Right lobe of liver (tissue), 6 donors: ENCODE measurements at regions not wholly inside any gene's neighbourhood (a gene's known extent, or its start where the extent isn't known, plus 50 kb on each side); places are given as distances from the start of the nearest gene placed in this dataset.

Source experiments
- ATAC-seq, 4 donors: fragments of 200-7000 bp; cut with Tn5 transposase; one replicate each; pipeline ENCODE4 v1.9.1; 2020; ENCODE audit warnings: mild to moderate bottlenecking in 4 of 4, moderate library complexity in 4 of 4
- DNase-seq, 3 donors: peaks; one replicate each; pipeline ENCODE4 v3.0.0-alpha.2; 2020
- H3K27ac ChIP-seq, 3 donors: fragments of 200-600 bp; one replicate each; pipeline ENCODE4 v1.8.0; 2022
- H3K27me3 ChIP-seq, 2 donors: fragments of 200-600 bp; one replicate each; pipeline ENCODE4 v1.8.0; 2022
- H3K36me3 ChIP-seq, 4 donors: fragments of 200-600 bp; sonication (generic) in 1 of 4; one replicate each; pipeline versions ENCODE4 v1.5.1 to v1.8.0; 2017 to 2022; ENCODE audit warnings: control low read depth in 1 of 4
- H3K4me1 ChIP-seq, 4 donors: fragments of 200-600 bp; sonication (generic) in 1 of 4; one replicate each; pipeline versions ENCODE4 v1.5.1 to v1.8.0; 2017 to 2022; ENCODE audit warnings: control low read depth in 1 of 4
- H3K4me3 ChIP-seq, 3 donors: fragments of 200-600 bp; one replicate each; pipeline ENCODE4 v1.8.0; 2022
- H3K9me3 ChIP-seq, 4 donors: fragments of 200-600 bp; sonication (generic) in 1 of 4; one replicate each; pipeline versions ENCODE4 v1.5.1 to v1.8.0; 2017 to 2022; ENCODE audit warnings: control low read depth in 1 of 4
- POLR2A ChIP-seq: fragments of 450-650 bp; IDR thresholded peaks from one replicate; pipeline ENCODE4 v1.6.1; 2017; ENCODE audit warnings: antibody characterized with exemption, mild to moderate bottlenecking
- WGBS: methylation state at CpG from one replicate; pipeline ENCODE4 v1.1.6; 2018; ENCODE audit warnings: low coverage, low lambda C conversion rate; ENCODE audit not compliant: insufficient coverage; ENCODE audit errors: missing lambda C conversion rate; 5-methylcytosine and 5-hydroxymethylcytosine counted together
- intact Hi-C, 2 donors: fragments of 100-400 bp; cut with DNase I; formaldehyde crosslinking; loops; one replicate each; pipeline versions ENCODE4 v1.11.2 to v1.14.1; 2022
- TF ChIP-seq, protein P1 (sequence below), 4 donors: fragments of 200-600 bp in 3 of 4; fragments of 450-650 bp in 1 of 4; IDR thresholded peaks; one replicate each; pipeline versions ENCODE4 v1.5.1 to v1.8.0; 2016 to 2022; ENCODE audit warnings: antibody characterized with exemption in 4 of 4, mild to moderate bottlenecking in 2 of 4
- donor health status: DM: no; HTN: yes; CAD: no.
- donor health status: DM: no; HTN: no; CAD: no.
- donor health status: DM: no; HTN: no; CAD: no.
- donor health status: DM: no; HTN: yes; CAD: no.
- donor health status: DM: no; HTN: yes; CAD: no.

GRCh38 chr7:125618516-125618915, 688.9 kb upstream of the POT1 start:
- H3K9me3 ChIP-seq: no peaks in the 10 kb centered on the region
- no peaks in the 10 kb centered on the region for H3K4me1 ChIP-seq
- WGBS: 63% methylated on average over 1 of the region's 2 CpGs
- DNase-seq (no peak), ATAC-seq (no peak)
- TF ChIP-seq POLR2A: no peak
- TF ChIP-seq, protein P1, sequence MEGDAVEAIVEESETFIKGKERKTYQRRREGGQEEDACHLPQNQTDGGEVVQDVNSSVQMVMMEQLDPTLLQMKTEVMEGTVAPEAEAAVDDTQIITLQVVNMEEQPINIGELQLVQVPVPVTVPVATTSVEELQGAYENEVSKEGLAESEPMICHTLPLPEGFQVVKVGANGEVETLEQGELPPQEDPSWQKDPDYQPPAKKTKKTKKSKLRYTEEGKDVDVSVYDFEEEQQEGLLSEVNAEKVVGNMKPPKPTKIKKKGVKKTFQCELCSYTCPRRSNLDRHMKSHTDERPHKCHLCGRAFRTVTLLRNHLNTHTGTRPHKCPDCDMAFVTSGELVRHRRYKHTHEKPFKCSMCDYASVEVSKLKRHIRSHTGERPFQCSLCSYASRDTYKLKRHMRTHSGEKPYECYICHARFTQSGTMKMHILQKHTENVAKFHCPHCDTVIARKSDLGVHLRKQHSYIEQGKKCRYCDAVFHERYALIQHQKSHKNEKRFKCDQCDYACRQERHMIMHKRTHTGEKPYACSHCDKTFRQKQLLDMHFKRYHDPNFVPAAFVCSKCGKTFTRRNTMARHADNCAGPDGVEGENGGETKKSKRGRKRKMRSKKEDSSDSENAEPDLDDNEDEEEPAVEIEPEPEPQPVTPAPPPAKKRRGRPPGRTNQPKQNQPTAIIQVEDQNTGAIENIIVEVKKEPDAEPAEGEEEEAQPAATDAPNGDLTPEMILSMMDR (IDR thresholded peaks at IDR 0.05): no peak
- no peak overlapping the region for H3K27ac ChIP-seq
- no peak overlapping the region for H3K4me3 ChIP-seq
- intact Hi-C loops: no loop called here
- H3K27me3 ChIP-seq: no peaks in the 10 kb centered on the region
- H3K36me3 ChIP-seq: no peaks in the 10 kb centered on the region

DNA sequence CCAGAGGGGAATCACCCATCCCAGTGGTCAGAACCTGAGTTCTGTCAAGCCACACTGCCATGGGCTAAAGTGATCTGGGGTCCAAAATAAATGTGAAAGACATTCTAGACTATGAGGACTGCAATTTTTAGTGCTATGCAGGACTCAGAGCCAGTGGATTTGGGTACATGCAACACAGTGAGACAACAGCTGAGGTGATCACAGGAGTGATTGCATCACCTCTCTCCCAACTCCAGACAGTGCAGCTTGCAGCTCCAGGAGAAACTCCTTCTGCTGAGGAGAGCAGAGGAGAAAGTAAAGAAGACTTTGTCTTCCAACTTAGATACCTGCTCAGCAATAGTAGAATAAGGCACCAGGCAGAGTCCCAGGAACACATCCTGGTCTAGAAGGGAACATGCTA, 682.0 kb upstream of the POT1 start:
- ATAC-seq (no peak), DNase-seq (no peak)
- Histone ChIP-seq H3K4me3 (no peak overlapping the region), H3K27me3 (no peaks in the 10 kb centered on the region), H3K36me3 (no peaks in the 10 kb centered on the region), H3K4me1 (no peaks in the 10 kb centered on the region), H3K9me3 (no peaks in the 10 kb centered on the region), H3K27ac (no peak overlapping the region)
- intact Hi-C loops: no loop called here
- no peak for TF ChIP-seq POLR2A
- TF ChIP-seq, protein P1 (IDR thresholded peaks at IDR 0.05): no peak

DNA sequence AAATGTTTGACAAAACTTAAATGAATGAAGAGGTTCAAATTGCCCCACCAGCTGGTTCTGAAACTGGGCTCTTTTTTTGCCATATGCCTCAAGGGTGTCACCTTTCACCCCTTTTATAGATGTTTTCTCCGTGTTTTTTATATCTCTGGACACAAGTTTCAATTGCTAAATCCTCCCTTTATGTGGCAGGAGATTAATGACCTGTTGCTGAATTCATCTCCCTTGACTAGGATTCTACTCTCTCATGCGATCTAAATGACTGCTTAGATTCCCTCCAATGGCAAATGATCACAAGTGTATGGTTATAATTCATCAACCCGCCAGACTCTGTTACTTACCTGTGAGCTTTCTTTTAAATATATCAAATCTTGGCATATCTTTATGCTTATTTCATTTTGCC, 677.0 kb upstream of the POT1 start:
- intact Hi-C loops: no loop called here
- WGBS: 44% methylated on average over 3 of the region's 3 CpGs
- DNase-seq (no peak), ATAC-seq (no peak)
- H3K9me3 ChIP-seq: no peaks in the 10 kb centered on the region
- no peaks in the 10 kb centered on the region for H3K27me3 ChIP-seq
- H3K4me3 ChIP-seq: no peak overlapping the region
- H3K36me3 ChIP-seq: no peaks in the 10 kb centered on the region
- no peaks in the 10 kb centered on the region for H3K4me1 ChIP-seq
- TF ChIP-seq POLR2A: no peak
- TF ChIP-seq, protein P1 (IDR thresholded peaks at IDR 0.05): no peak
- no peak overlapping the region for H3K27ac ChIP-seq

DNA sequence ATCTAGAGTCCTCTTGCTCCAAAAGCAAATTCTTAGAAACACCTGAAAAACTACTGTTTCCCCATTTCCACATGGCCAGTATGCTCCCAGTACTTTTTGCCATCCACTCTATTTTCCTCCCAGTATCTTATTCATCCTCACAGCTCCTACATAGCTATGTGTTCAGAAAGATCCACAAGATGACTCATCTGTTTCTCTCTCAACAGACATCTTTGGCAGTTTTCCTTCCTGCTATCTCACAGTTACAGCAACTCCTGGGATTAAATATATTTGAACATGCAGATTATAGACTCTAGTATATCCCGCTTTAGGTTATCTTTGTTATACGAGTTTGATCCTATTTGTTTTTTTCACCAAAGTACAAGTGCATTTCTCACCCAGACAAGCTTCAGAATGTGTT, 675.6 kb upstream of the POT1 start:
- Histone ChIP-seq H3K4me3 (no peak overlapping the region), H3K27me3 (no peaks in the 10 kb centered on the region), H3K9me3 (no peaks in the 10 kb centered on the region), H3K4me1 (no peaks in the 10 kb centered on the region), H3K36me3 (no peaks in the 10 kb centered on the region), H3K27ac (no peak overlapping the region)
- 49% methylated on average over 2 of the region's 2 CpGs for WGBS
- intact Hi-C loops: no loop called here
- DNase-seq: no peak
- no peak for ATAC-seq
- TF ChIP-seq, protein P1 (IDR thresholded peaks at IDR 0.05): no peak
- TF ChIP-seq POLR2A: no peak

- Histone ChIP-seq H3K9me3 (no peaks in the 10 kb centered on the region), H3K4me3 (no peak overlapping the region), H3K4me1 (no peaks in the 10 kb centered on the region), H3K36me3 (no peaks in the 10 kb centered on the region), H3K27ac (no peak overlapping the region), H3K27me3 (no peaks in the 10 kb centered on the region)
- intact Hi-C loops: no loop called here
- ATAC-seq (no peak), DNase-seq (no peak)
- 38% methylated on average over 1 of the region's 1 CpG for WGBS
- TF ChIP-seq, protein P1 (IDR thresholded peaks at IDR 0.05): no peak
- TF ChIP-seq POLR2A: no peak
Observed at GRCh38 chr7:125602441-125602840, 672.8 kb upstream of the POT1 start.
